ENCODE measurements at regions not wholly inside any gene's neighbourhood (a gene's known extent, or its start where the extent isn't known, plus 50 kb on each side); places are given as distances from the start of the nearest gene placed in this dataset.
A peak's percentile ranks its signal among the peaks of the same experiment; 100 is the strongest.
"Not testable (repeated sequence)": the region's sequence is repeated elsewhere in the genome, so short reads cannot be mapped to it uniquely, and the experiment has no call there.

DNA sequence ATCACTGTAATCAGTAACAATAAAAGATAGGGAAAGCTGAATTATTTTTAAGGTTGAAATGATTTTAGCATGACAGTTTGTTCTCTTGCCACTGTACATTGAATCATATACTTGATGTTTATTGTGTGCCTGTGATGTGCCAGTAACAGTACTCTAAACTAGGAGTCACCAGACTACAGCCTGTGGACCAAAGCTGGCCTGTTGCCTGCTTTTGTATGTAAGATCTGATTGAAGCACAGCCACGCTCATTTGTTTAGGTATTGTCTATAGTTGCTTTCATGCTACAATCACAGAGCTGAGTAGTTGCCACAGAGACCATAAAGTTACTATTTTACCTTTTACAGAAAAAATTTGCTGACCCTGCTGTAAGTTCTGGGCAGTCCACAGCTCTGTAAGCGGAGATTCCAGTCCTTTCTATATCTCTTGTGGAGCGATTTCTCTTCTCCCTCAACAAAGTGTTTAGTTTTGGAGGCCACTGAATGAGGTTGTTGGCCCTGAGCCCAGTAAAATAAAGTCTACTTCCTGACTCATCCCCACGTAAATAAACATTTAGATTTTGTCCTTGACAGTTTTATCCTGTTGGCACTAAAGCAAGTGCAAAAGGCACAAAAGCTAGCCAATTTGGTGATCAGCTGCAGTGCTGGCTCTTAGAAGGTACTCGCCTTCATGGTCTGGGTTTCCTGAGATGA is 173.7 kb upstream of the VKORC1L1 start:
- not testable (repeated sequence) for DNase-seq (ENCODE audit: extremely low read depth, low read depth)

DNA sequence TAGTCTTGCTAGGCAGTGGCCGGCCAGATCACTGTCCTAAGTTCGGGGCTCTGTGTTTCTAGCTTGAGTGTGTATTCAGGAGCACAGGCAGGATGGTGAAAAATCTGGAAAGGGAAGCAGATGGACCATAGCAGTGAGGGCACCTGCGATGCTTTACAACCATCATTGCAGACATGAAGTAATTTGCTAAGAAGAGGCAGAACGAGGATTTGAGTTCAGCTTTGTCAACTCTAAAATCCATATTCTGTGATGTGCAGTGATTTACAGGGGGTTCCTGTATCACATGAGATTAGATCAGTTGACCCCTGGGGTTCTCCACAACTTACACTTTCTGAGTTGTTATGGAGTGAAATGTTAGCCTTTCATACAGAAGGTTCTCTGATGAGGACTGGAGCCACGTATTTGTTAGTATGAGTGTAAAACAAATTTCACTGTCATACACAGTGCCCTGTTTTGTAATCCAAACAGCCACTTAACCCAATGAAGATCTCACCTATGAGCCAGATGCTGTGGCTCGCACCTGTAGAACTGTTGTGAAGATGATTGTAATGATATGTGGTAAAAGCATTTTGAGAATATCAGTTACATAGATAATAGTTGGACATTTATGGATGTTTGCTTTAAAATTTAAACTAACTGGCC is 173.0 kb upstream of the VKORC1L1 start:
- DNase-seq (ENCODE audit: extremely low read depth, low read depth) = not testable (repeated sequence)

DNA sequence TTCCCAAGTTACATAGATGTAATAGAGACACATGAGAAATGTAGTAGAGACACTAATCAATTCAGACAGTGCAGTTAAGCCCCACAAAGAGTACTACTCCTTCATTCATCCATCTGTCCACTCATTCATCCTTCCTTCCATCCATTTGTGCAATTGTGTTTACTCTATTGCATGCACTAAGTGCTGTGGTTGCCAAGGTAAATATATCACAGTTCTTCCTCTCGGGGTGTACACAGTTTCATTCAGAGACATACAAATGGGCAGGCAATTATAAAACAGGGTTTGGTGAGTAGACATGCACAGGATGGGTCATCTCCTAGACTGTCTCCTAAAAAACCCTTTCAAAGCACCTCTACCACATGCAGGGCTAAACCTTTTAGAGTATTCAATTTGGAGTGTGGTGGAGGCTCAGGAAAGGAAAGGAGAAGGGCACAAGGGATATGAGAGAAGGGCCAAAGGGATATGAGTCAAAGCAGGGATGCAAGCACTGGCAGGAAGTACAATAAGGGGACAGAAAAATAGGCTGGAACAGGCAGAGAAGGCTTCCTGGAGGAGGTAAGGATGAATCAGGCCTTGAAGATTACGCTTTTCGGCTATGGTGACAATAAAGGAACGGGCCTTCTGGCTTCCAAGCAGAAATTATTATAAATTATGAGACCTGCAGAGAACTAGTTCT is 153.6 kb upstream of the VKORC1L1 start:
- DNase-seq (ENCODE audit: extremely low read depth, low read depth) = not testable (repeated sequence)

DNA sequence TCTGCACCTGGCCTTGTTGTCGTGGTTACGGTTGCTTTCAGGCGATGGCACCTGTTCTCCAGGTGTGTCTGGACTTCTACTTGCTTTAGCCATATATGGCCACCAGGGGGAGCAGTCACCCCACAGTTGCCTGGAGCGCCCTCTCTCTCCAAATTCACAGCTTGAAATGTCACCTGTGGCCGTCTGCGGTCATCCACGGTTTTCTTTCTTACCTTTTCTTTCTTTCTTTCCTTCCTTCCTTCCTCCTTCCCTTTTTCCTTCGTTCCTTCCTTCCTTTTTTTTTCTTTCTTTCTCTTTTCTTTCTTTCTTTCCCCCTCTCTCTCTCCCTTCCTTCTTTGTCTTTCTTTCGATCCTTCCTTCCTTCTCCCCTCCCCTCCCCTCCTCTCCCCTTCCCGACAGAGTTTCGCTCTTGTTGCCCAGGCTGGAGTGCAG is 150.5 kb upstream of the VKORC1L1 start:
- no peak for DNase-seq (ENCODE audit: extremely low read depth, low read depth)
- TF ChIP-seq, protein P1, sequence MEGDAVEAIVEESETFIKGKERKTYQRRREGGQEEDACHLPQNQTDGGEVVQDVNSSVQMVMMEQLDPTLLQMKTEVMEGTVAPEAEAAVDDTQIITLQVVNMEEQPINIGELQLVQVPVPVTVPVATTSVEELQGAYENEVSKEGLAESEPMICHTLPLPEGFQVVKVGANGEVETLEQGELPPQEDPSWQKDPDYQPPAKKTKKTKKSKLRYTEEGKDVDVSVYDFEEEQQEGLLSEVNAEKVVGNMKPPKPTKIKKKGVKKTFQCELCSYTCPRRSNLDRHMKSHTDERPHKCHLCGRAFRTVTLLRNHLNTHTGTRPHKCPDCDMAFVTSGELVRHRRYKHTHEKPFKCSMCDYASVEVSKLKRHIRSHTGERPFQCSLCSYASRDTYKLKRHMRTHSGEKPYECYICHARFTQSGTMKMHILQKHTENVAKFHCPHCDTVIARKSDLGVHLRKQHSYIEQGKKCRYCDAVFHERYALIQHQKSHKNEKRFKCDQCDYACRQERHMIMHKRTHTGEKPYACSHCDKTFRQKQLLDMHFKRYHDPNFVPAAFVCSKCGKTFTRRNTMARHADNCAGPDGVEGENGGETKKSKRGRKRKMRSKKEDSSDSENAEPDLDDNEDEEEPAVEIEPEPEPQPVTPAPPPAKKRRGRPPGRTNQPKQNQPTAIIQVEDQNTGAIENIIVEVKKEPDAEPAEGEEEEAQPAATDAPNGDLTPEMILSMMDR (IDR thresholded peaks at IDR 0.05; ENCODE audit: low read depth, low read length) = peak; percentile 68

DNA sequence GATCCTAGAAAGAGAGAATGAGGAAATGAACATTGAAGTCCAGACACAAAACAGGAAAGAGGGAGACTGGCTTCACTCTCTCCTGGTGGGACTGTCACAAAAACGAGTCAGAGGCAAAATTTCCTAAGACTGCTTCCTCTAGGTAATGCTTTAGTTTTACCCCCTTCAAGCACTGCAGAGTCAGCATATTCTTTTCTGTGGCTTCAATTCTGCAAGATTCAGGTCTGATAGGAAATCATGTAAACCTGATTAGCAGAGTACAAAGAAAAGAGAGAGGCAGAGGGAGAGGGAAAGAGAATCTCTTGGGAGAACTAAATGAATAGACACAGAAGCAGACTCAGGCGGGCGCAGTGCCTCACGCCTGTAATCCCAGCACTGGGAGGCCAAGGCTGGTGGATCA is 145.7 kb upstream of the VKORC1L1 start:
- DNase-seq (ENCODE audit: extremely low read depth, low read depth) = not testable (repeated sequence)

DNA sequence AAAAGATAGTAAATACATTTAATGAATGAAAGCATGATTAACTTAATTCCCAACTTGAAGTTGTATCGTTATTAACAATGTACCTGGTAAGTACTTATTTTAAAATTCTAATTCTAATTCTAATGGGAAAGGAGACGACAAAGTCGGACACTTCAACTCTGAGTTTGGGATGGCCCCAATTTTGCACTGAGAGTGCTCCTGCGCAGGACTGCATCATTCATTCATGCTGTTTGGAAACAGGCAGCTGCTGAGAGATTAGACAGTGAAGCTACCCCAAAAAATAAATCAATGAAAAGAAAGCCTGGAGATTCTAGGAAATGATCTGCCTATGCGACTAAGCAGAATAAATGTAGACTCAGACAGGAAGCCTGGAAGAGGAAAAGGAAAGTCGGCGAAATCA is 141.7 kb upstream of the VKORC1L1 start:
- no peak for DNase-seq (ENCODE audit: extremely low read depth, low read depth)
- TF ChIP-seq, protein P1 (IDR thresholded peaks at IDR 0.05; ENCODE audit: low read depth, low read length) = no peak

DNA sequence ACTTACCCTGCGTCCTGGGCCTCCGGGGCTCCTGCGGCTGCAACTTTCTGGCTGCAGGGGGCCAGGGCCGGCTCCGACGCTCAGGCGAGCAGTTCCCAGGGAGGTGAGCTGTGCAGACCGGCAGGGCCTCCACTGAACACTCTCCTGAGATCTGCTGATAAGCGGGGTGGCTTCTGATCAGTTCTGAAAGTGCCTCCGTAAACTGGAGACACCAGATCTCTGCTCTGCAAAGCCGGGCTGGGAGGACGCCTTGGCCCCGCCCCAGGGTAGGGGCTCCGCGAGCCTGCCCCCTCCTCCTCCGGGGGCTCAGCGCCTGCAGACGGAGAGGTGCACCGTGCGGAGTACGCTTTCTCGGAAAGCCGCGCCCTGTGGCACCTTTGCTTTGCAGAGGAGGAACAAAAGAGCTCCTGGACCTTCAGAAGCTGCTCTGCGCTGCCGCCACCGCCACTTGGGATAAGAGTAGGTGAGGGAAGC is 141.3 kb upstream of the VKORC1L1 start:
- TF ChIP-seq, protein P1 (IDR thresholded peaks at IDR 0.05; ENCODE audit: low read depth, low read length) = no peak; the same call in 1 of the 2 replicates
- no peak for DNase-seq (ENCODE audit: extremely low read depth, low read depth)

DNA sequence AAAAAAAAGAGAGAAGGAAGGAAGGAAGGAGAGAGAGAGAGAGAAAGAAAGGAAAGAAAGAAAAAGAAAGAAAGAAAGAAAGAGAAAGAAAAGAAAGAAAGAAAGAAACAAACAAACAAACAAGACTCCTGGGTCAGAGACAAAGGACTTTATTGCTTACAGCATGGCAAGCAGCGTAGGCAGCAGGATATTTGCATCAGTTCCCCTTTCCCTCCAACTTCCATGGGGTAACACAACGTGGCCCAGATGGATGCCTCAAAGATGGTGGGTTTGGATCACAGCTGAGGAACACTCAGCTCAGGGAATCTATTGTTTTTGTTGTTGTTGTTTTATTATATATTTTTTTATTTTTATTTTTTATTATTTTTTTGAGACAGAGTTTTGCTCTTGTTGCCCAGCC is 128.5 kb upstream of the VKORC1L1 start:
- DNase-seq (ENCODE audit: extremely low read depth, low read depth) = no peak
- TF ChIP-seq, protein P1 (IDR thresholded peaks at IDR 0.05; ENCODE audit: low read depth, low read length) = no peak

DNA sequence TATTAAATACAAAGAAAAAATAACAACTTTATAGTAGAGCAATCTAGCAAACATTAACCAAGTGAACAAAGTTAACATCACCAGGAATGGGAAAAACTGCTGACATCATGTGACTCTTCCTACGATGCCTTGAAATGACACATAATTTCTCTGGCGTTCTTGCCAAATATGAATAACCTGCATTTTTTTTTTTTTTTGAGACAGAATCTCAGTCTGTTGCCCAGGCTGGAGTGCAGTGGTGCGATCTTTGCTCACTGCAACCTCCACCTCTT is 126.5 kb upstream of the VKORC1L1 start:
- TF ChIP-seq, protein P1 (IDR thresholded peaks at IDR 0.05; ENCODE audit: low read depth, low read length) = no peak
- DNase-seq (ENCODE audit: extremely low read depth, low read depth) = no peak
